HuH-7.5 (cell line): ENCODE measurements at regions not wholly inside any gene's neighbourhood (a gene's known extent, or its start where the extent isn't known, plus 50 kb on each side); places are given as distances from the start of the nearest gene placed in this dataset.

ENCODE experiments used
- DNase-seq: peaks from one replicate; pipeline ENCODE4 v3.0.0; 2011; ENCODE audit warnings: low spot score

DNA sequence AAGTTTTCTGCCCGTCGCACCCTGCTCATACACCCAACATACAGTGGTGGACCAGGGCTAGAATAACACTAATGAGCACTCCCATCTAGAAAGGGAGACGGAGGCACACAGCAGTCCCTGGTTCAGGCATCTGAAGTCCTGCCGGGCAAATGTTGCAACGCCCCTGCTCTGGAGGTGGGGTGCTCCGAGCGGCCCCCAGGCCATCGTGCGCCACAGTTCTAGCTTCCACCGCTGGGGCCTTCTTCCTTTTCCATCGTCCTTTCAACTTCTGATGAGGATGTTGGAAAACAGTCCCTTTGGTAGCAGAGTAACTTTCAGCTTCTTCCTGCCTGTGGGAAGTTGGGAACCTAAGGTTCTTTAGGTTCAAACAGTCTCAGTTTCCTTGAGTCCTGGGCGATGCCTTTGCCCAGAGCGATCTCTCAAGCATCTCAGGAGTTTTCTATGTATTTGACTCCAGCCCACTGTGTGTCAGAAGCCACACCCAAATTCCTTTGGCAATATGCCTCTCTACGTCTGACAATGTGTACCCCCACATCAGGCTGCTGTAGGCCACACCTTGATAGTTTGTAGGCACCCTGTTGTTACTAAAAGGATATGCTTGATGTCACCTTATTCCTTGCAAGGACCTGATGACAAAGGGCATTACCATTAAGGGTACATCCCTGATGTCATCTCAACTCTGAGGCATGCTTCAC lies 258.8 kb downstream of the GLI2 start:
- no peak for DNase-seq

- no peak for DNase-seq
Observed at GRCh38 chr2:120995152-120995551, 259.5 kb downstream of the GLI2 start.

- no peak for DNase-seq
Observed at GRCh38 chr2:120995656-120996190, 260.1 kb downstream of the GLI2 start.

DNA sequence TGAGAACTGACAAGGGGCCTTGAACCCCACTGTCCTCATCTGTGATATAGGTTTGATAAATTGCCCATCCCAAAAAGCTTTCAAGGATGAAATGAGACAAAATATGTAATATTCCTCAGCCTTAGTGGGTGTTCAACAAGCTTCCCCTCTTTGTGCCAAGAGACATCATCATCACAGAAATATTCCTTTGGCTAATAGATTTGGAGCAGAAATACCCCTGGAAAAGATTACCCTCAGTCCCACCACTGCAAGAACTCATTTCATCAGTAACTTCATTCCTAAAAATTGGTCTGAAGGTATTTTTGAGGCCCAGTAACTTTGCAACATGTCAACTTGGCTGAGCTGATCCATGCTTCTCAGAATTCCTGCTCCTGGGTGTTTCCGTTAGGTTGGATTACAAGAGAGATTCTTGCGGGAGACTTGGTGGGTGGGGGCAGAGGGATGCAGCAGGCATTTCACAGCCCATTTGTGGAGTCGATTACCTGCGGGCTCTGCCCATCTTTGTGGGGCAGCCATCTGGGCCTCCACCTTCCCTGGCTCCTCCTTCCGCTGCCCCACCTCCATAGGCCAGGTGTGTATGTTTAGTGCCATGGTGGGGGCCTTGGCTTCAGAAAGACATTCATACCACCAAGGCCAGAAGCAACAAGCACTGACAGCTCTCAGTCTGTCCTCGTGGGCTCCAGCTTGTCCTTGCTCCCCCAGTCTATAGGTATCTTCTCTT lies 263.9 kb downstream of the GLI2 start:
- no peak for DNase-seq

DNA sequence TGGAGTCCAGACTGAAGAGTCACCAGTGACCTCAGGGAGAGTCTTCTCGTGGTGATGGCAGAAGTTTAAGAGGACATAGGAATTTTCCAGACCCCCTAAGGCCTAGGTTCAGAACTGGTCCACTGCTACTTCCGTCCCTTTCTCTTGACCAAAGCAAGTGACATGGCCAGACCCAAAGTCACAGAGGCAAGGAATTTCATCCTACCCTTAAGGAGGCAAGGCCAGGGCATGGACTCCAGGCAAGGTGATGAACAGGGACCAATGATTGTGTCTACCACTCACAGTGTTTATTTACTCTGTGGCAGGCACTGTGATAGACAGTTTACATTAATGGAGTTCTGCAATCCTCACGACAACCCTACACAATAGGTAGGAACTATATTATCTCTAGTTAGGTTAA lies 265.1 kb downstream of the GLI2 start:
- DNase-seq: no peak

GRCh38 chr2:121001641-121002040 lies 266.0 kb downstream of the GLI2 start:
- no peak for DNase-seq

- no peak for DNase-seq
Observed at GRCh38 chr2:121002597-121002996, 266.9 kb downstream of the GLI2 start.

GRCh38 chr2:121003391-121003790 lies 267.7 kb downstream of the GLI2 start:
- no peak for DNase-seq

DNA sequence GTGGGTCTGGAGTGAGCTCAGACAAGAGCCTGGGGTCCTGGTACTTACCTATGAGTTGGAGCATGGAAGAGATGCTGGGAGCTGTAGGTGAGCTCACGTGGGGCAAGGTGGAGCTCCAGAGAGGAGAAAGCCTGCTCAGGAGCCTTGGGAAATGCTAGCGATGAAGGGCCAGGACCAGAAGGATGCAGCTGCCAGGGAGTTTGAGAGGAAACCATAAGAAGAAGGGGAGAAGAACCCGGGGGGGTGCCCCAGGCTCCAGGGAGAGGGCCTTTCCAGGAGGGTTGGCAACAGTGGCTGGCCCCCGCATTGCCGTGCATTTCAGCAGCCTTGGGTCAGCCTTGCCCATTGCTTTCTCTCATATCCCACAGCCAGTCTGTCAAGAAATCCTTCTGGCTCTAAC lies 268.7 kb downstream of the GLI2 start:
- no peak for DNase-seq

- no peak for DNase-seq
Observed at GRCh38 chr2:121004950-121005349, 269.3 kb downstream of the GLI2 start.

- DNase-seq: no peak
Observed at GRCh38 chr2:121005453-121005852, 269.8 kb downstream of the GLI2 start.

- no peak for DNase-seq
Observed at GRCh38 chr2:121006743-121007489, 271.2 kb downstream of the GLI2 start.

- no peak for DNase-seq
Observed at GRCh38 chr2:121007490-121007853, 271.8 kb downstream of the GLI2 start.

- no peak for DNase-seq
Observed at GRCh38 chr2:121008975-121009374, 273.3 kb downstream of the GLI2 start.

DNA sequence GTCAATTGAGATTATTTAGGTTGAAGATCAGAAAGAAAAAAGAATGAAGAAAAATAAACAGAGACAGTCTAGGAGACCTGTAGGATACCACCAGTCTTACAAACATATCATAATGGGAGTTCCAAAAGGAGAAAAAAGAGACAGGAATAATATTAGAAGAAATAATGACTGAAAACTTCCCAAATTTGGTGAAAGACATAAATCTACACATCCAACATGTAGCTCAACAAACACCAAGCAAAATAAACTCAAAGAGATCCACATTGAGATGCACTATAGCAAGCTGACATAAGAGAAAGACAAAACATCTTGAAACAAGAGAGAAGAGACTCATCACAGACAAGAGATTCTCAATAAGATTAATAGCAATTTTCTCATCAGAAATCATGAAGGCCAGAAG lies 274.0 kb downstream of the TFCP2L1 start:
- DNase-seq: no peak

- no peak for DNase-seq
Observed at GRCh38 chr2:121014876-121015275, 270.1 kb downstream of the TFCP2L1 start.

- no peak for DNase-seq
Observed at GRCh38 chr2:121015971-121016485, 269.0 kb downstream of the TFCP2L1 start.

GRCh38 chr2:121017396-121017795 lies 267.6 kb downstream of the TFCP2L1 start:
- no peak for DNase-seq

- no peak for DNase-seq
Observed at GRCh38 chr2:121018136-121019061, 266.6 kb downstream of the TFCP2L1 start.

DNA sequence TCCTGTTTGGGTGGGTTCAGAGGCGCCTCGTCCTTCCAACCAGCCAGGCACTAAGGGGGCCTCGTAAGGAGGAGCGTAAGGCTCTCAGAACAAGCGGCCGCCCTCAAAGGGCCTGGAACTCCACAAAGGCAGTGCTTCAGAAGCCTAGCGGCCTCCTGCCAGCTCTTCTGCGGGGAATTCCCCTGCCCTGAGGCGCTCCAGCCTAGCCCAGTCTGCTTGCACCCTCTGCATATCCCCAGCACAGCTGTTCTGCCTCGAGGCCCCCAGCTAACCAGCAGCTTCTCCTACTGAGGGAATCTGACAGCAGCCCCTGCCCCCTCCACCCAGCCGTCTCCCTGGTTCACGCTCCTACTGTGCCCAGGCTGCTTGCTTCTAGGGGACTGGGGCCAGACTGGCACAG lies 265.9 kb downstream of the TFCP2L1 start:
- no peak for DNase-seq

DNA sequence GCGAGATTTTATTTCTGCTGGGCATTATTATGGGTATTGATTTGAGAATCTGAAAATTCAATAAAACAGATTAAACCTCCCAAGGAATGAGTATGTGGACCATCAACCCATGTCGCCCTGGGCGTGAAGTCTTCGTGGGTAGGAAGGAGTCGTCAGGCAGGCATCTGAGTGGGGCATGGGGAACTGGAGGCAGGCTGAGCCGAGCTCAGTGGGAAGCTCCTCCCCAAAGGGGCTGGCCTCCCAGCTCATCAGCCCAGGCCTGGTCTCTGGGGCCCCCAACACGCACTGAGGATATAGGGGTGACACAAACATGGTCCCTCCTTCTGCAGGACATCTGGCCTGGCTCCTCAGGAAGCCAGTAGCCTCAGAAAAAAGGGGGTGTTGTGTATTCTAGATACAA lies 265.2 kb downstream of the TFCP2L1 start:
- no peak for DNase-seq

DNA sequence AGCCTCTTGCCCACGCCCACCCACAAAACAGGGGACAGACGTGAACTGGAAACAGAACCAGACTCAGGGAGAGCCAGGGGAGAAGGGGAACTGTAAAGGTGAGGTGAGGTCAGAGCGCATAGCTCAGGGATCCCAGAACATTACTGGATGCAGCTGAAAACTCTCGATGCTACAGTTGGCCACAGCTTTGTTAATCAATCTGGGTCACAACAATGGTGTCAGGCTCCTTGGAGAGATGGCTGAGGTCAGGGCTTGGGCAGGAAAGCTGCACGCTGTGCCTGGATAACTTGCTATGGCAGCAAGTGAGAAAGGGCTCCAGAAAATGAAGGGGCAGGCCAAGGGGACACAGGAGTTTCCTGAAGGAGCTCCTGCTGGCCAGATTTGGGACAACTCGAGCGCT lies 263.3 kb downstream of the TFCP2L1 start:
- no peak for DNase-seq
